GM23338 (cell line): ENCODE measurements at regions not wholly inside any gene's neighbourhood (a gene's known extent, or its start where the extent isn't known, plus 50 kb on each side); places are given as distances from the start of the nearest gene placed in this dataset.

ENCODE experiments used
- ATAC-seq: fragments of 200-7000 bp; cut with Tn5 transposase; 3 replicates; pipeline ENCODE4 v1.9.1; 2020
- DNase-seq: peaks from one replicate; pipeline ENCODE4 v3.0.0-alpha.2; 2015; ENCODE audit warnings: low spot score
- H2AFZ ChIP-seq: fragments of 200-600 bp; sonication (generic); 2 replicates; pipeline ENCODE4 v1.8.0; 2016; ENCODE audit warnings: antibody characterized with exemption, mild to moderate bottlenecking, moderate library complexity
- H3F3A ChIP-seq: fragments of 200-600 bp; sonication (generic); replicated peaks from 2 replicates; pipeline ENCODE4 v1.8.0; 2017; ENCODE audit warnings: antibody characterized with exemption, mixed run types, low read depth
- H3K27ac ChIP-seq: fragments of 200-600 bp; sonication (generic); 2 replicates; pipeline ENCODE4 v1.6.1; 2016; ENCODE audit warnings: low read depth
- H3K27me3 ChIP-seq: fragments of 200-600 bp; sonication (generic); 2 replicates; pipeline ENCODE4 v1.8.0; 2016; ENCODE audit warnings: mild to moderate bottlenecking, mixed run types, moderate library complexity; ENCODE audit not compliant: insufficient read depth
- H3K36me3 ChIP-seq: fragments of 200-600 bp; sonication (generic); 2 replicates; pipeline ENCODE4 v1.8.0; 2016; ENCODE audit warnings: mild to moderate bottlenecking; ENCODE audit not compliant: insufficient read depth
- H3K4me1 ChIP-seq: fragments of 200-600 bp; sonication (generic); 2 replicates; pipeline ENCODE4 v1.8.0; 2016; ENCODE audit warnings: mild to moderate bottlenecking, moderate library complexity; ENCODE audit not compliant: insufficient read depth
- H3K4me2 ChIP-seq: fragments of 200-600 bp; sonication (generic); 2 replicates; pipeline ENCODE4 v1.7.1; 2017; ENCODE audit warnings: mixed run types
- H3K4me3 ChIP-seq: fragments of 200-600 bp; sonication (generic); 2 replicates; pipeline ENCODE4 v1.6.1; 2016; ENCODE audit warnings: mixed run types
- H3K79me2 ChIP-seq: fragments of 200-600 bp; sonication (generic); replicated peaks from 2 replicates; pipeline ENCODE4 v1.8.0; 2017; ENCODE audit warnings: mild to moderate bottlenecking; ENCODE audit not compliant: insufficient read depth
- H3K9me2 ChIP-seq: fragments of 200-600 bp; sonication (generic); 2 replicates; pipeline ENCODE4 v1.8.0; 2017; ENCODE audit not compliant: insufficient read depth
- H4K20me1 ChIP-seq: fragments of 200-600 bp; sonication (generic); replicated peaks from 2 replicates; pipeline ENCODE4 v1.8.0; 2017; ENCODE audit warnings: mild to moderate bottlenecking; ENCODE audit not compliant: insufficient read depth
- H3K27ac Mint-ChIP-seq: 2 replicates; pipeline ENCODE4 v1.8.0; 2020; ENCODE audit warnings: inconsistent platforms, mild to moderate bottlenecking, moderate library complexity, mixed read lengths
- H3K27me3 Mint-ChIP-seq: 3 replicates; pipeline ENCODE4 v1.8.0; 2022; ENCODE audit warnings: low read depth, mild to moderate bottlenecking, moderate library complexity, mixed read lengths, inconsistent platforms; ENCODE audit not compliant: insufficient read depth, poor library complexity
- H3K36me3 Mint-ChIP-seq: 3 replicates; pipeline ENCODE4 v1.8.0; 2021; ENCODE audit warnings: low read depth, mild to moderate bottlenecking, inconsistent platforms, moderate library complexity, mixed read lengths
- H3K4me1 Mint-ChIP-seq: 3 replicates; pipeline ENCODE4 v1.8.0; 2020; ENCODE audit warnings: mild to moderate bottlenecking, inconsistent platforms, mixed read lengths
- H3K4me3 Mint-ChIP-seq: 3 replicates; pipeline ENCODE4 v1.8.0; 2021; ENCODE audit warnings: moderate library complexity, mild to moderate bottlenecking, inconsistent platforms, mixed read lengths
- H3K9me3 Mint-ChIP-seq: 3 replicates; pipeline ENCODE4 v1.8.0; 2020; ENCODE audit warnings: moderate library complexity, mild to moderate bottlenecking, inconsistent platforms, mixed read lengths
- CREB1 ChIP-seq: fragments of 250-450 bp; sonication (Bioruptor Pico); IDR thresholded peaks from 2 replicates; pipeline ENCODE4 v1.5.0; 2020; ENCODE audit warnings: low read depth, mild to moderate bottlenecking, moderate library complexity
- EZH2 ChIP-seq: fragments of 200-600 bp; sonication (generic); IDR thresholded peaks from one replicate; pipeline ENCODE4 v1.8.0; 2017; ENCODE audit warnings: antibody characterized with exemption, mild to moderate bottlenecking, low read depth; ENCODE audit not compliant: unreplicated experiment
- EZH2phosphoT487 ChIP-seq: fragments of 200-600 bp; sonication (generic); IDR thresholded peaks from one replicate; pipeline ENCODE4 v1.8.1; 2018; ENCODE audit warnings: antibody characterized with exemption; ENCODE audit not compliant: unreplicated experiment
- JUNB ChIP-seq: IDR thresholded peaks from one replicate; pipeline ENCODE4 v1.6.1; 2016; ENCODE audit warnings: antibody characterized with exemption; ENCODE audit not compliant: unreplicated experiment
- NANOG ChIP-seq: IDR thresholded peaks from 2 replicates; pipeline ENCODE4 v1.6.1; 2016; ENCODE audit warnings: antibody characterized with exemption, borderline replicate concordance
- POLR2AphosphoS5 ChIP-seq: IDR thresholded peaks from 2 replicates; pipeline ENCODE4 v1.6.1; 2016; ENCODE audit warnings: antibody characterized with exemption, low read depth
- STAT1 ChIP-seq: IDR thresholded peaks from one replicate; pipeline ENCODE4 v1.6.1; 2016; ENCODE audit warnings: antibody characterized with exemption; ENCODE audit not compliant: unreplicated experiment
- ZNF114 ChIP-seq: fragments of 250-450 bp; sonication (Bioruptor Pico); IDR thresholded peaks from 2 replicates; pipeline ENCODE4 v1.5.0; 2020; ENCODE audit warnings: mild to moderate bottlenecking, moderate library complexity
- ZNF331 ChIP-seq: fragments of 250-450 bp; sonication (Bioruptor Pico); IDR thresholded peaks from 2 replicates; pipeline ENCODE4 v1.5.0; 2020; ENCODE audit warnings: low read depth, mild to moderate bottlenecking, moderate library complexity
- TF ChIP-seq, protein P1 (sequence below): fragments of 250-450 bp; sonication (Bioruptor Pico); IDR thresholded peaks from 2 replicates; pipeline ENCODE4 v1.5.0; 2020; ENCODE audit warnings: mild to moderate bottlenecking, moderate library complexity
- TF ChIP-seq, protein P2 (sequence below), 2 experiments: fragments of 200-600 bp in 1 of 2; sonication (generic) in 1 of 2; conservative IDR thresholded peaks; 2 replicates each; pipeline versions ENCODE4 v1.5.1 to v1.6.1; 2016 to 2017; ENCODE audit warnings: antibody characterized with exemption in 2 of 2, low read depth in 2 of 2, mild to moderate bottlenecking in 2 of 2, moderate library complexity in 1 of 2
- TF ChIP-seq, protein P3 (sequence below): IDR thresholded peaks from 2 replicates; pipeline ENCODE4 v1.6.1; 2016; ENCODE audit warnings: antibody characterized with exemption
- TF ChIP-seq, protein P4 (sequence below): IDR thresholded peaks from one replicate; pipeline ENCODE4 v1.6.1; 2018; ENCODE audit warnings: antibody characterized with exemption; ENCODE audit not compliant: unreplicated experiment

DNA sequence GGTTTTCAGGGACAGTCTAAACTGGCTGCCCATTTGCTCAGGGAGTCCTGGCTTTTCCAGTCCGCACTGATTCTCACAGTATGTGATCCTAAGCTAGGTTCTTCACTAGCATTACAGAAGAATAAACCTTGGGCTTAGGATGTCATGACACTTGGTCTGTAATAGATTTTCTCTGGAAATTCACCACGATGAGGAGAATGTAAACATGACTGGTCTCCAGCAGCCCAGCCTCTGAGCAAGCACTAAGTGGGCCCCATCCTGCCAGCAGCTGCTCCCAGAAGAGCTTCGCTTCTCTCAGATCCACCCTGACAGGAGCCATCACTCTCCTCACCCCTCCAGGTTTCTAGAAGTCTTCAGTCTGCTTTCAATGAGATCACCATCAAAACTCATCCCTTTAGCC is 103.7 kb upstream of the ZPBP start:
- H3K79me2 ChIP-seq = no peaks in the 10 kb centered on the region
- Mint-ChIP-seq H3K27me3 (peaks cover 2% of the 10 kb centered on the region), H3K4me1 (peaks cover 8% of the 10 kb centered on the region; the same call in 2 of the 3 replicates), H3K36me3 (no peaks in the 10 kb centered on the region), H3K9me3 (no peaks in the 10 kb centered on the region), H3K4me3 (no peak overlapping the region), H3K27ac (no peak overlapping the region)
- ATAC-seq = no peak
- H2AFZ ChIP-seq = no peak overlapping the region; the same call in 1 of the 2 replicates
- no peaks in the 10 kb centered on the region for H3K36me3 ChIP-seq
- H4K20me1 ChIP-seq = no peaks in the 10 kb centered on the region
- no peak overlapping the region for H3K4me2 ChIP-seq
- DNase-seq = no peak
- H3K4me3 ChIP-seq = no peak overlapping the region
- no peaks in the 10 kb centered on the region for H3F3A ChIP-seq
- no peak overlapping the region for H3K27ac ChIP-seq
- 0 out of 2 replicates have a peak, but pooled peaks cover 4% of the 10 kb centered on the region for H3K9me2 ChIP-seq
- 0 out of 2 replicates have a peak, but pooled peaks cover 4% of the 10 kb centered on the region for H3K4me1 ChIP-seq
- TF ChIP-seq, protein P1, sequence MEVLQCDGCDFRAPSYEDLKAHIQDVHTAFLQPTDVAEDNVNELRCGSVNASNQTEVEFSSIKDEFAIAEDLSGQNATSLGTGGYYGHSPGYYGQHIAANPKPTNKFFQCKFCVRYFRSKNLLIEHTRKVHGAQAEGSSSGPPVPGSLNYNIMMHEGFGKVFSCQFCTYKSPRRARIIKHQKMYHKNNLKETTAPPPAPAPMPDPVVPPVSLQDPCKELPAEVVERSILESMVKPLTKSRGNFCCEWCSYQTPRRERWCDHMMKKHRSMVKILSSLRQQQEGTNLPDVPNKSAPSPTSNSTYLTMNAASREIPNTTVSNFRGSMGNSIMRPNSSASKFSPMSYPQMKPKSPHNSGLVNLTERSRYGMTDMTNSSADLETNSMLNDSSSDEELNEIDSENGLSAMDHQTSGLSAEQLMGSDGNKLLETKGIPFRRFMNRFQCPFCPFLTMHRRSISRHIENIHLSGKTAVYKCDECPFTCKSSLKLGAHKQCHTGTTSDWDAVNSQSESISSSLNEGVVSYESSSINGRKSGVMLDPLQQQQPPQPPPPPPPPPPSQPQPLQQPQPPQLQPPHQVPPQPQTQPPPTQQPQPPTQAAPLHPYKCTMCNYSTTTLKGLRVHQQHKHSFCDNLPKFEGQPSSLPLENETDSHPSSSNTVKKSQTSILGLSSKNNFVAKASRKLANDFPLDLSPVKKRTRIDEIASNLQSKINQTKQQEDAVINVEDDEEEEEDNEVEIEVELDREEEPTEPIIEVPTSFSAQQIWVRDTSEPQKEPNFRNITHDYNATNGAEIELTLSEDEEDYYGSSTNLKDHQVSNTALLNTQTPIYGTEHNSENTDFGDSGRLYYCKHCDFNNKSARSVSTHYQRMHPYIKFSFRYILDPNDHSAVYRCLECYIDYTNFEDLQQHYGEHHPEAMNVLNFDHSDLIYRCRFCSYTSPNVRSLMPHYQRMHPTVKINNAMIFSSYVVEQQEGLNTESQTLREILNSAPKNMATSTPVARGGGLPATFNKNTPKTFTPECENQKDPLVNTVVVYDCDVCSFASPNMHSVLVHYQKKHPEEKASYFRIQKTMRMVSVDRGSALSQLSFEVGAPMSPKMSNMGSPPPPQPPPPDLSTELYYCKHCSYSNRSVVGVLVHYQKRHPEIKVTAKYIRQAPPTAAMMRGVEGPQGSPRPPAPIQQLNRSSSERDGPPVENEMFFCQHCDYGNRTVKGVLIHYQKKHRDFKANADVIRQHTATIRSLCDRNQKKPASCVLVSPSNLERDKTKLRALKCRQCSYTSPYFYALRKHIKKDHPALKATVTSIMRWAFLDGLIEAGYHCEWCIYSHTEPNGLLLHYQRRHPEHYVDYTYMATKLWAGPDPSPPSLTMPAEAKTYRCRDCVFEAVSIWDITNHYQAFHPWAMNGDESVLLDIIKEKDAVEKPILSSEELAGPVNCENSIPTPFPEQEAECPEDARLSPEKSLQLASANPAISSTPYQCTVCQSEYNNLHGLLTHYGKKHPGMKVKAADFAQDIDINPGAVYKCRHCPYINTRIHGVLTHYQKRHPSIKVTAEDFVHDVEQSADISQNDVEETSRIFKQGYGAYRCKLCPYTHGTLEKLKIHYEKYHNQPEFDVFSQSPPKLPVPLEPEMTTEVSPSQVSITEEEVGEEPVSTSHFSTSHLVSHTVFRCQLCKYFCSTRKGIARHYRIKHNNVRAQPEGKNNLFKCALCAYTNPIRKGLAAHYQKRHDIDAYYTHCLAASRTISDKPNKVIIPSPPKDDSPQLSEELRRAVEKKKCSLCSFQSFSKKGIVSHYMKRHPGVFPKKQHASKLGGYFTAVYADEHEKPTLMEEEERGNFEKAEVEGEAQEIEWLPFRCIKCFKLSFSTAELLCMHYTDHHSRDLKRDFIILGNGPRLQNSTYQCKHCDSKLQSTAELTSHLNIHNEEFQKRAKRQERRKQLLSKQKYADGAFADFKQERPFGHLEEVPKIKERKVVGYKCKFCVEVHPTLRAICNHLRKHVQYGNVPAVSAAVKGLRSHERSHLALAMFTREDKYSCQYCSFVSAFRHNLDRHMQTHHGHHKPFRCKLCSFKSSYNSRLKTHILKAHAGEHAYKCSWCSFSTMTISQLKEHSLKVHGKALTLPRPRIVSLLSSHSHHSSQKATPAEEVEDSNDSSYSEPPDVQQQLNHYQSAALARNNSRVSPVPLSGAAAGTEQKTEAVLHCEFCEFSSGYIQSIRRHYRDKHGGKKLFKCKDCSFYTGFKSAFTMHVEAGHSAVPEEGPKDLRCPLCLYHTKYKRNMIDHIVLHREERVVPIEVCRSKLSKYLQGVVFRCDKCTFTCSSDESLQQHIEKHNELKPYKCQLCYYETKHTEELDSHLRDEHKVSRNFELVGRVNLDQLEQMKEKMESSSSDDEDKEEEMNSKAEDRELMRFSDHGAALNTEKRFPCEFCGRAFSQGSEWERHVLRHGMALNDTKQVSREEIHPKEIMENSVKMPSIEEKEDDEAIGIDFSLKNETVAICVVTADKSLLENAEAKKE (CRISPR knock-in tag) = no peak
- TF ChIP-seq NANOG (no peak), POLR2AphosphoS5 (no peak), STAT1 (no peak), ZNF331 (CRISPR knock-in tag) (no peak), EZH2 (no peak), JUNB (no peak), EZH2phosphoT487 (no peak), CREB1 (CRISPR knock-in tag) (no peak), ZNF114 (CRISPR knock-in tag) (no peak)
- TF ChIP-seq, protein P2, sequence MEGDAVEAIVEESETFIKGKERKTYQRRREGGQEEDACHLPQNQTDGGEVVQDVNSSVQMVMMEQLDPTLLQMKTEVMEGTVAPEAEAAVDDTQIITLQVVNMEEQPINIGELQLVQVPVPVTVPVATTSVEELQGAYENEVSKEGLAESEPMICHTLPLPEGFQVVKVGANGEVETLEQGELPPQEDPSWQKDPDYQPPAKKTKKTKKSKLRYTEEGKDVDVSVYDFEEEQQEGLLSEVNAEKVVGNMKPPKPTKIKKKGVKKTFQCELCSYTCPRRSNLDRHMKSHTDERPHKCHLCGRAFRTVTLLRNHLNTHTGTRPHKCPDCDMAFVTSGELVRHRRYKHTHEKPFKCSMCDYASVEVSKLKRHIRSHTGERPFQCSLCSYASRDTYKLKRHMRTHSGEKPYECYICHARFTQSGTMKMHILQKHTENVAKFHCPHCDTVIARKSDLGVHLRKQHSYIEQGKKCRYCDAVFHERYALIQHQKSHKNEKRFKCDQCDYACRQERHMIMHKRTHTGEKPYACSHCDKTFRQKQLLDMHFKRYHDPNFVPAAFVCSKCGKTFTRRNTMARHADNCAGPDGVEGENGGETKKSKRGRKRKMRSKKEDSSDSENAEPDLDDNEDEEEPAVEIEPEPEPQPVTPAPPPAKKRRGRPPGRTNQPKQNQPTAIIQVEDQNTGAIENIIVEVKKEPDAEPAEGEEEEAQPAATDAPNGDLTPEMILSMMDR (conservative IDR thresholded peaks at IDR 0.05; ENCODE audit: low read depth in 2 of 2) = no peak
- TF ChIP-seq, protein P3, sequence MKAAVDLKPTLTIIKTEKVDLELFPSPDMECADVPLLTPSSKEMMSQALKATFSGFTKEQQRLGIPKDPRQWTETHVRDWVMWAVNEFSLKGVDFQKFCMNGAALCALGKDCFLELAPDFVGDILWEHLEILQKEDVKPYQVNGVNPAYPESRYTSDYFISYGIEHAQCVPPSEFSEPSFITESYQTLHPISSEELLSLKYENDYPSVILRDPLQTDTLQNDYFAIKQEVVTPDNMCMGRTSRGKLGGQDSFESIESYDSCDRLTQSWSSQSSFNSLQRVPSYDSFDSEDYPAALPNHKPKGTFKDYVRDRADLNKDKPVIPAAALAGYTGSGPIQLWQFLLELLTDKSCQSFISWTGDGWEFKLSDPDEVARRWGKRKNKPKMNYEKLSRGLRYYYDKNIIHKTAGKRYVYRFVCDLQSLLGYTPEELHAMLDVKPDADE = no peak
- TF ChIP-seq, protein P4, sequence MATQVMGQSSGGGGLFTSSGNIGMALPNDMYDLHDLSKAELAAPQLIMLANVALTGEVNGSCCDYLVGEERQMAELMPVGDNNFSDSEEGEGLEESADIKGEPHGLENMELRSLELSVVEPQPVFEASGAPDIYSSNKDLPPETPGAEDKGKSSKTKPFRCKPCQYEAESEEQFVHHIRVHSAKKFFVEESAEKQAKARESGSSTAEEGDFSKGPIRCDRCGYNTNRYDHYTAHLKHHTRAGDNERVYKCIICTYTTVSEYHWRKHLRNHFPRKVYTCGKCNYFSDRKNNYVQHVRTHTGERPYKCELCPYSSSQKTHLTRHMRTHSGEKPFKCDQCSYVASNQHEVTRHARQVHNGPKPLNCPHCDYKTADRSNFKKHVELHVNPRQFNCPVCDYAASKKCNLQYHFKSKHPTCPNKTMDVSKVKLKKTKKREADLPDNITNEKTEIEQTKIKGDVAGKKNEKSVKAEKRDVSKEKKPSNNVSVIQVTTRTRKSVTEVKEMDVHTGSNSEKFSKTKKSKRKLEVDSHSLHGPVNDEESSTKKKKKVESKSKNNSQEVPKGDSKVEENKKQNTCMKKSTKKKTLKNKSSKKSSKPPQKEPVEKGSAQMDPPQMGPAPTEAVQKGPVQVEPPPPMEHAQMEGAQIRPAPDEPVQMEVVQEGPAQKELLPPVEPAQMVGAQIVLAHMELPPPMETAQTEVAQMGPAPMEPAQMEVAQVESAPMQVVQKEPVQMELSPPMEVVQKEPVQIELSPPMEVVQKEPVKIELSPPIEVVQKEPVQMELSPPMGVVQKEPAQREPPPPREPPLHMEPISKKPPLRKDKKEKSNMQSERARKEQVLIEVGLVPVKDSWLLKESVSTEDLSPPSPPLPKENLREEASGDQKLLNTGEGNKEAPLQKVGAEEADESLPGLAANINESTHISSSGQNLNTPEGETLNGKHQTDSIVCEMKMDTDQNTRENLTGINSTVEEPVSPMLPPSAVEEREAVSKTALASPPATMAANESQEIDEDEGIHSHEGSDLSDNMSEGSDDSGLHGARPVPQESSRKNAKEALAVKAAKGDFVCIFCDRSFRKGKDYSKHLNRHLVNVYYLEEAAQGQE = no peak
- no peaks in the 10 kb centered on the region for H3K27me3 ChIP-seq
